K562 (cell line): ENCODE measurements at regions not wholly inside any gene's neighbourhood (a gene's known extent, or its start where the extent isn't known, plus 50 kb on each side); places are given as distances from the start of the nearest gene placed in this dataset.
"Not testable (repeated sequence)": the region's sequence is repeated elsewhere in the genome, so short reads cannot be mapped to it uniquely, and the experiment has no call there.

Experiments used
- ATAC-seq: fragments of 200-7000 bp; cut with Tn5 transposase; 3 replicates; pipeline ENCODE4 v1.9.1; 2020; ENCODE audit warnings: moderate library complexity
- BruUV-seq: library from RNA; stranded (reverse); fragments of 400-500 nt; replicated peaks from 2 replicates; lab custom pipeline; 2021; lab: Mats Ljungman, UMichigan
- CTCF ChIA-PET: fragments of 300-600 bp; formaldehyde crosslinking; extraction: SDS; loops from one replicate; lab custom pipeline; 2021; ENCODE audit warnings: low intra/inter-chr PET ratio; lab: Yijun Ruan, JAX
- POLR2A ChIA-PET: fragments of 300-600, 350-650 bp; sonication (Branson Sonifier 250); formaldehyde crosslinking; extraction: SDS; loops from one replicate; lab custom pipeline; 2021; ENCODE audit warnings: antibody characterized with exemption, inconsistent platforms; lab: Yijun Ruan, JAX
- DNase-seq, 4 experiments: peaks; one replicate each; pipeline versions ENCODE4 v3.0.0 to v3.0.0-alpha.2; 2011 to 2018; ENCODE audit warnings: low spot score in 3 of 4, mixed read lengths in 3 of 4; ENCODE audit errors: extremely low read depth in 1 of 4
- FAIRE-seq: peaks from 2 replicates; lab custom pipeline; 2011; peaks lifted over from hg19 to GRCh38; lab: Jason Lieb, UNC
- H2AFZ ChIP-seq: 2 replicates; pipeline ENCODE4 v1.6.0; 2011; ENCODE audit warnings: low read depth, low read length, control low read depth, inconsistent platforms
- H3K27ac ChIP-seq: fragments of 200-600 bp; 3 replicates; pipeline ENCODE4 v1.8.0; 2011; ENCODE audit warnings: low read depth, mild to moderate bottlenecking, control low read depth, inconsistent platforms, low read length, moderate library complexity, mixed read lengths; ENCODE audit errors: extremely low read depth
- H3K27me3 ChIP-seq, 2 experiments: fragments of 300-600 bp in 1 of 2; 2 replicates in 1 of 2; 3 replicates in 1 of 2; pipeline versions ENCODE4 v1.6.0 to v1.8.0; 2011; ENCODE audit warnings: inconsistent platforms in 2 of 2, low read length in 2 of 2, mild to moderate bottlenecking in 1 of 2, mixed read lengths in 1 of 2, moderate library complexity in 1 of 2; ENCODE audit not compliant: control insufficient read depth in 2 of 2, insufficient read depth in 2 of 2
- H3K36me3 ChIP-seq: fragments of 300-600 bp; 3 replicates; pipeline ENCODE4 v1.8.0; 2011; ENCODE audit warnings: mild to moderate bottlenecking, low read length, inconsistent platforms; ENCODE audit not compliant: control insufficient read depth, insufficient read depth
- H3K4me1 ChIP-seq, 2 experiments: fragments of 200-600 bp in 1 of 2; replicated peaks in 1 of 2; 2 replicates in 1 of 2; 3 replicates in 1 of 2; pipeline versions ENCODE4 v1.5.1 to v1.8.0; 2011; ENCODE audit warnings: inconsistent platforms in 2 of 2, low read length in 2 of 2, mild to moderate bottlenecking in 1 of 2, mixed read lengths in 1 of 2, moderate library complexity in 1 of 2; ENCODE audit not compliant: control insufficient read depth in 2 of 2, insufficient read depth in 2 of 2
- H3K4me2 ChIP-seq: 2 replicates; pipeline ENCODE4 v1.6.1; 2011; ENCODE audit warnings: low read length, control low read depth, inconsistent platforms, mixed read lengths; ENCODE audit not compliant: insufficient read depth
- H3K4me3 ChIP-seq: fragments of 200-600 bp; sonication (generic), shearing (Covaris generic); 2 replicates; pipeline ENCODE4 v1.5.1; 2016; ENCODE audit warnings: control low read depth, inconsistent platforms
- H3K79me2 ChIP-seq: fragments of 200-600 bp; 3 replicates; pipeline ENCODE4 v1.8.0; 2011; ENCODE audit warnings: low read length, inconsistent platforms; ENCODE audit not compliant: control insufficient read depth, insufficient read depth
- H3K9ac ChIP-seq, 2 experiments: 2 replicates each; pipeline versions ENCODE4 v1.6.0 to v1.6.1; 2011; ENCODE audit warnings: low read depth in 2 of 2, low read length in 2 of 2, control low read depth in 1 of 2, inconsistent platforms in 1 of 2, mild to moderate bottlenecking in 1 of 2, mixed read lengths in 1 of 2; ENCODE audit not compliant: insufficient read depth in 1 of 2
- H3K9me1 ChIP-seq: one replicate; pipeline ENCODE4 v1.6.0; 2011; ENCODE audit warnings: inconsistent platforms, mild to moderate bottlenecking, low read length, moderate library complexity; ENCODE audit not compliant: control insufficient read depth, insufficient read depth
- H3K9me3 ChIP-seq: replicated peaks from 2 replicates; pipeline ENCODE4 v1.5.1; 2011; ENCODE audit warnings: low read depth, low read length, inconsistent platforms; ENCODE audit not compliant: control insufficient read depth, insufficient read depth
- H4K20me1 ChIP-seq: replicated peaks from 2 replicates; pipeline ENCODE4 v1.6.1; 2011; ENCODE audit warnings: low read length, inconsistent platforms, mixed read lengths; ENCODE audit not compliant: control insufficient read depth, insufficient read depth
- WGBS: fragments of 100-300 bp; shearing (Covaris generic); methylation state at CpG from one replicate; pipeline ENCODE4 v1.1.6; 2016; ENCODE audit warnings: low coverage, mixed read lengths; ENCODE audit not compliant: insufficient coverage; ENCODE audit errors: missing lambda C conversion rate; 5-methylcytosine and 5-hydroxymethylcytosine counted together
- in situ Hi-C: fragments of 300-500 bp; cut with MboI; formaldehyde crosslinking; loops from 4 replicates; pipeline ENCODE4 v1.15.0; 2018; ENCODE audit warnings: inconsistent platforms, mixed read lengths
- intact Hi-C: fragments of 100-400 bp; cut with micrococcal nuclease; formaldehyde crosslinking; loops from 2 replicates; pipeline ENCODE4 v1.14.2; 2022
- TF ChIP-seq, protein P1 (sequence below), 2 experiments: fragments of 450-650 bp; IDR thresholded peaks; 2 replicates each; pipeline ENCODE4 v1.6.1; 2018; ENCODE audit warnings: mild to moderate bottlenecking in 2 of 2, low read depth in 1 of 2; ENCODE audit not compliant: partially characterized antibody in 2 of 2

DNA sequence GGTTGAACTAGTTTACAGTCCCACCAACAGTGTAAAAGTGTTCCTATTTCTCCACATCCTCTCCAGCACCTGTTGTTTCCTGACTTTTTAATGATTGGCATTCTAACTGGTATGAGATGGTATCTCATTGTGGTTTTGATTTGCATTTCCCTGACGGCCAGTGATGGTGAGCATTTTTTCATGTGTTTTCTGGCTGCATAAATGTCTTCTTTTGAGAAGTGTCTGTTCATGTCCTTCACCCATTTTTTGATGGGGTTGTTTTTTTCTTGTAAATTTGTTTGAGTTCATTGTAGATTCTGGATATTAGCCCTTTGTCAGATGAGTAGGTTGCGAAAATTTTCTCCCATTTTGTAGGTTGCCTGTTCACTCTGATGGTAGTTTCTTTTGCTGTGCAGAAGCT, 153.1 kb downstream of the GOLGA6L4 start:
- DNase-seq, H2AFZ ChIP-seq, H3K79me2 ChIP-seq, H3K9me1 ChIP-seq, CTCF ChIA-PET, intact Hi-C loops, H3K36me3 ChIP-seq: not testable (repeated sequence)
- TF ChIP-seq, protein P1, sequence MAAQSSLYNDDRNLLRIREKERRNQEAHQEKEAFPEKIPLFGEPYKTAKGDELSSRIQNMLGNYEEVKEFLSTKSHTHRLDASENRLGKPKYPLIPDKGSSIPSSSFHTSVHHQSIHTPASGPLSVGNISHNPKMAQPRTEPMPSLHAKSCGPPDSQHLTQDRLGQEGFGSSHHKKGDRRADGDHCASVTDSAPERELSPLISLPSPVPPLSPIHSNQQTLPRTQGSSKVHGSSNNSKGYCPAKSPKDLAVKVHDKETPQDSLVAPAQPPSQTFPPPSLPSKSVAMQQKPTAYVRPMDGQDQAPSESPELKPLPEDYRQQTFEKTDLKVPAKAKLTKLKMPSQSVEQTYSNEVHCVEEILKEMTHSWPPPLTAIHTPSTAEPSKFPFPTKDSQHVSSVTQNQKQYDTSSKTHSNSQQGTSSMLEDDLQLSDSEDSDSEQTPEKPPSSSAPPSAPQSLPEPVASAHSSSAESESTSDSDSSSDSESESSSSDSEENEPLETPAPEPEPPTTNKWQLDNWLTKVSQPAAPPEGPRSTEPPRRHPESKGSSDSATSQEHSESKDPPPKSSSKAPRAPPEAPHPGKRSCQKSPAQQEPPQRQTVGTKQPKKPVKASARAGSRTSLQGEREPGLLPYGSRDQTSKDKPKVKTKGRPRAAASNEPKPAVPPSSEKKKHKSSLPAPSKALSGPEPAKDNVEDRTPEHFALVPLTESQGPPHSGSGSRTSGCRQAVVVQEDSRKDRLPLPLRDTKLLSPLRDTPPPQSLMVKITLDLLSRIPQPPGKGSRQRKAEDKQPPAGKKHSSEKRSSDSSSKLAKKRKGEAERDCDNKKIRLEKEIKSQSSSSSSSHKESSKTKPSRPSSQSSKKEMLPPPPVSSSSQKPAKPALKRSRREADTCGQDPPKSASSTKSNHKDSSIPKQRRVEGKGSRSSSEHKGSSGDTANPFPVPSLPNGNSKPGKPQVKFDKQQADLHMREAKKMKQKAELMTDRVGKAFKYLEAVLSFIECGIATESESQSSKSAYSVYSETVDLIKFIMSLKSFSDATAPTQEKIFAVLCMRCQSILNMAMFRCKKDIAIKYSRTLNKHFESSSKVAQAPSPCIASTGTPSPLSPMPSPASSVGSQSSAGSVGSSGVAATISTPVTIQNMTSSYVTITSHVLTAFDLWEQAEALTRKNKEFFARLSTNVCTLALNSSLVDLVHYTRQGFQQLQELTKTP (IDR thresholded peaks at IDR 0.05; ENCODE audit: low read depth in 1 of 2, partially characterized antibody in 2 of 2) = peak in 1 of 2 experiments; percentile 91
- TF ChIP-seq, all 486 proteins: peak for 1; not testable (repeated sequence) for 485
- 10% methylated on average over 1 of the region's 2 CpGs for WGBS
- H3K4me1 ChIP-seq, H4K20me1 ChIP-seq, in situ Hi-C loops, H3K4me2 ChIP-seq, H3K9me3 ChIP-seq, ATAC-seq, FAIRE-seq, H3K9ac ChIP-seq, H3K4me3 ChIP-seq, BruUV-seq, H3K27ac ChIP-seq, POLR2A ChIA-PET, H3K27me3 ChIP-seq: not testable (repeated sequence)

DNA sequence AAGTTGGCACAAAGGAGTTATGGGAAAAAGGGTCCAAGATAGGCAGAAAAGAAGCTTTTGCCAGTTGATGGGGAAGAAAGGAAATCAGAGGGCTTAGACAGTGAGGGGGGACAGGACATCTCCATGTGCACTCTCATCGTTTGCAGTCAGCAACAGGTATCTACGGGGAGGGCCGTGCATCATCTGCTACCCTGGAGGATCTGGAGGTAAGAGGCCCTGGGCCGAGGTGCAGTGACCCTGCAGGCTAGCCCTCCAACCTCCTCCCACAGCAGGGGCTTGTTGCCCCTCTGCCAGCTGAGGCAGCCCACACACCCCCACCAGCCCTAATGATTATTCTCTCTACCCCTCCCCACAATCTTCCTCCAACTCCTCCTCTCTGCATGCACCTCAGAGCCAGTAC, 154.8 kb downstream of the GOLGA6L4 start:
- H3K9ac ChIP-seq, H3K27me3 ChIP-seq, H3K9me1 ChIP-seq, BruUV-seq, POLR2A ChIA-PET, H3K36me3 ChIP-seq, intact Hi-C loops, H3K4me2 ChIP-seq, H3K4me1 ChIP-seq, H2AFZ ChIP-seq, CTCF ChIA-PET, ATAC-seq, DNase-seq, FAIRE-seq, H4K20me1 ChIP-seq, H3K27ac ChIP-seq, H3K9me3 ChIP-seq, H3K79me2 ChIP-seq, H3K4me3 ChIP-seq, in situ Hi-C loops: not testable (repeated sequence)
- 0% methylated on average over 4 of the region's 4 CpGs for WGBS
